Panc1 (cell line): ENCODE measurements at regions not wholly inside any gene's neighbourhood (a gene's known extent, or its start where the extent isn't known, plus 50 kb on each side); places are given as distances from the start of the nearest gene placed in this dataset.

Source experiments
- ATAC-seq: fragments of 200-7000 bp; cut with Tn5 transposase; 2 replicates; pipeline ENCODE4 v1.9.1; 2020; ENCODE audit warnings: mild to moderate bottlenecking, moderate library complexity
- BruUV-seq: library from RNA; stranded (reverse); fragments of 400-500 nt; replicated peaks from 2 replicates; lab custom pipeline; 2021; lab: Mats Ljungman, UMichigan
- CTCF ChIA-PET: fragments of 300-600 bp; sonication (Branson Sonifier 250); formaldehyde crosslinking; loops from one replicate; lab custom pipeline; 2022; ENCODE audit warnings: antibody characterized with exemption; lab: Charles Lee
- POLR2A ChIA-PET: fragments of 300-600 bp; sonication (Branson Sonifier 250); formaldehyde crosslinking; loops from one replicate; lab custom pipeline; 2022; ENCODE audit warnings: antibody characterized with exemption; lab: Charles Lee
- DNase-seq: peaks from one replicate; pipeline ENCODE4 v3.0.0-alpha.2; 2010; ENCODE audit warnings: low read depth, low spot score
- H3K27ac ChIP-seq: 2 replicates; pipeline ENCODE4 v1.5.1; 2011; ENCODE audit warnings: mild to moderate bottlenecking, low read length, inconsistent platforms
- H3K27me3 ChIP-seq: fragments of 200-500 bp; sonication (Bioruptor generic); 2 replicates; pipeline ENCODE4 v1.6.0; 2014; ENCODE audit warnings: low read length, inconsistent platforms; ENCODE audit not compliant: control insufficient read depth, insufficient read depth
- H3K36me3 ChIP-seq: fragments of 200-500 bp; sonication (Bioruptor generic); 2 replicates; pipeline ENCODE4 v1.5.1; 2014; ENCODE audit warnings: inconsistent platforms, mild to moderate bottlenecking, low read length, moderate library complexity; ENCODE audit not compliant: control insufficient read depth, insufficient read depth
- H3K4me1 ChIP-seq: 2 replicates; pipeline ENCODE4 v1.5.1; 2011; ENCODE audit warnings: inconsistent platforms, mild to moderate bottlenecking, low read length, moderate library complexity; ENCODE audit not compliant: control insufficient read depth, insufficient read depth
- H3K4me3 ChIP-seq, 2 experiments: 2 replicates each; pipeline ENCODE4 v1.5.1; 2011 to 2012; ENCODE audit warnings: low read depth in 2 of 2, low read length in 2 of 2, mild to moderate bottlenecking in 2 of 2, inconsistent platforms in 1 of 2, moderate library complexity in 1 of 2
- H3K9me3 ChIP-seq: fragments of 200-500 bp; sonication (Bioruptor generic); 2 replicates; pipeline ENCODE4 v1.5.1; 2014; ENCODE audit warnings: low read depth, mild to moderate bottlenecking, inconsistent platforms, low read length, moderate library complexity; ENCODE audit not compliant: control insufficient read depth, insufficient read depth
- CTCF ChIP-seq: fragments of 450-650 bp; IDR thresholded peaks from 2 replicates; pipeline ENCODE4 v1.5.1; 2017; ENCODE audit warnings: mild to moderate bottlenecking
- POLR2AphosphoS5 ChIP-seq: IDR thresholded peaks from 2 replicates; pipeline ENCODE4 v1.6.1; 2012; ENCODE audit warnings: mild to moderate bottlenecking, low read depth, low read length, moderate library complexity
- REST ChIP-seq, 2 experiments: IDR thresholded peaks; 2 replicates each; pipeline ENCODE4 v1.6.1; 2011 to 2012; ENCODE audit warnings: low read depth in 2 of 2, control low read depth in 1 of 2, low read length in 1 of 2, mild to moderate bottlenecking in 1 of 2, moderate library complexity in 1 of 2; ENCODE audit not compliant: insufficient read depth in 1 of 2
- SIN3A ChIP-seq: IDR thresholded peaks from 2 replicates; pipeline ENCODE4 v1.6.1; 2012; ENCODE audit warnings: low read depth, mild to moderate bottlenecking, low read length, moderate library complexity, borderline replicate concordance; ENCODE audit not compliant: insufficient read depth
- TCF7L2 ChIP-seq: IDR thresholded peaks from 2 replicates; pipeline ENCODE4 v1.6.1; 2011; ENCODE audit warnings: mild to moderate bottlenecking, low read depth, low read length, inconsistent platforms
- in situ Hi-C: cut with HindIII; loops from 2 replicates; pipeline ENCODE4 v1.10.0; 2016; ENCODE audit warnings: low sequenced_read_pairs, low pct_unique_long_range_greater_than_20kb
- intact Hi-C: fragments of 100-400 bp; cut with micrococcal nuclease; formaldehyde crosslinking; loops from one replicate; pipeline ENCODE4 v1.10.0; 2022; ENCODE audit not compliant: unreplicated experiment

GRCh38 chr2:104164721-104165252 lies 689.1 kb upstream of the POU3F3 start:
- ATAC-seq (no peak), DNase-seq (no peak)
- CTCF ChIA-PET: no interaction called here
- no TSS peak for BruUV-seq
- no peaks in the 10 kb centered on the region for H3K9me3 ChIP-seq
- no peak overlapping the region for H3K4me3 ChIP-seq
- POLR2A ChIA-PET: no interaction called here
- intact Hi-C loops: no loop called here
- no peak overlapping the region for H3K27ac ChIP-seq
- TF ChIP-seq TCF7L2: no peak
- TF ChIP-seq CTCF: no peak
- TF ChIP-seq SIN3A: no peak
- no peak for TF ChIP-seq POLR2AphosphoS5
- TF ChIP-seq REST (IDR thresholded peaks at IDR 0.05; ENCODE audit: insufficient read depth in 1 of 2, low read depth in 2 of 2, low read length in 1 of 2): no peak
- no peaks in the 10 kb centered on the region; the same call in 1 of the 2 replicates for H3K27me3 ChIP-seq
- in situ Hi-C loops: no loop called here
- no peaks in the 10 kb centered on the region for H3K36me3 ChIP-seq
- H3K4me1 ChIP-seq: no peaks in the 10 kb centered on the region

DNA sequence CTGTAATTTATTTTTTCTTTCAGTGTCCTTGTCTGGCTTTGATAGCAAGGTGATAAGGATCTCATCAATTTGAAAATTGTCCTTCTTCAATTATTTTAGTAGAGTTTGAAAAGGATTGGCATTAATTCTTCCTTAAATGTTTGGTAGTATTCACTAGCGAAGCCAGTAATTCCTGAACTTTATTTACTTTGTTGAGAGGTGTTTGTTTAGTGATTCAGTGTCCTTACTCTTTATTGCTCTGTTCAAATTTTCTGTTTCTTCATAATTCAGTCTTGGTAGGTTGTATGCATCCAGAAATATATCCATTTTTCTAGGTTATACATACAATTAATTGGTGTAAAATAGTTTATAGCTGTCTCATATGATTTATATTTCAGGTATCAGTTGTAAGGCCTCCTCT lies 676.7 kb upstream of the POU3F3 start:
- H3K27ac ChIP-seq: no peak overlapping the region
- H3K27me3 ChIP-seq: no peaks in the 10 kb centered on the region
- H3K36me3 ChIP-seq: no peaks in the 10 kb centered on the region
- H3K9me3 ChIP-seq: peaks cover 7% of the 10 kb centered on the region; the same call in 1 of the 2 replicates
- ATAC-seq (no peak), DNase-seq (peak; percentile 15)
- no peaks in the 10 kb centered on the region; the same call in 1 of the 2 replicates for H3K4me1 ChIP-seq
- BruUV-seq: no TSS peak
- CTCF ChIA-PET: no interaction called here
- in situ Hi-C loops: no loop called here
- POLR2A ChIA-PET: no interaction called here
- intact Hi-C loops: no loop called here
- TF ChIP-seq SIN3A (no peak), REST (IDR thresholded peaks at IDR 0.05; ENCODE audit: insufficient read depth in 1 of 2, low read depth in 2 of 2, low read length in 1 of 2) (no peak), CTCF (no peak), TCF7L2 (no peak), POLR2AphosphoS5 (no peak)
- H3K4me3 ChIP-seq: no peak overlapping the region
